Activated T-cell treated with anti-CD3 and anti-CD28 coated beads, Interleukin-2, amount 50 U/mL, for 24 hours (primary cell): ENCODE measurements at regions not wholly inside any gene's neighbourhood (a gene's known extent, or its start where the extent isn't known, plus 50 kb on each side); places are given as distances from the start of the nearest gene placed in this dataset.

ENCODE experiments used
- DNase-seq: peaks from one replicate; pipeline ENCODE4 v3.0.0-alpha.2; 2020
- H3K27ac Mint-ChIP-seq: 2 replicates; pipeline ENCODE4 v1.8.0; 2020; ENCODE audit warnings: mild to moderate bottlenecking, mixed read lengths
- H3K27me3 Mint-ChIP-seq: 2 replicates; pipeline ENCODE4 v1.8.0; 2020; ENCODE audit warnings: mixed read lengths
- H3K36me3 Mint-ChIP-seq: 2 replicates; pipeline ENCODE4 v1.8.0; 2020; ENCODE audit warnings: low read depth, mixed read lengths
- H3K4me1 Mint-ChIP-seq: 2 replicates; pipeline ENCODE4 v1.8.0; 2020; ENCODE audit warnings: low read depth, mixed read lengths
- H3K4me3 Mint-ChIP-seq: 2 replicates; pipeline ENCODE4 v1.8.0; 2020; ENCODE audit warnings: mild to moderate bottlenecking, moderate library complexity, mixed read lengths
- H3K9me3 Mint-ChIP-seq: 2 replicates; pipeline ENCODE4 v1.8.0; 2020; ENCODE audit warnings: mixed read lengths

GRCh38 chr10:29067161-29067560 is 221.7 kb upstream of the LYZL1 start:
- DNase-seq, result no peak
- Mint-ChIP-seq H3K27ac (no peak overlapping the region), H3K4me3 (no peak overlapping the region), H3K9me3 (no peaks in the 10 kb centered on the region), H3K27me3 (peaks cover 17% of the 10 kb centered on the region), H3K36me3 (no peaks in the 10 kb centered on the region), H3K4me1 (no peaks in the 10 kb centered on the region)

- no peak overlapping the region for H3K27ac Mint-ChIP-seq
- H3K9me3 Mint-ChIP-seq, result no peaks in the 10 kb centered on the region
- H3K4me3 Mint-ChIP-seq, result no peak overlapping the region
- H3K4me1 Mint-ChIP-seq, result no peaks in the 10 kb centered on the region
- peaks cover 17% of the 10 kb centered on the region for H3K27me3 Mint-ChIP-seq
- no peaks in the 10 kb centered on the region for H3K36me3 Mint-ChIP-seq
- no peak for DNase-seq
Measured at GRCh38 chr10:29067628-29068027, 221.2 kb upstream of the LYZL1 start.

GRCh38 chr10:29068302-29068701 is 220.6 kb upstream of the LYZL1 start:
- no peak for DNase-seq
- peaks cover 17% of the 10 kb centered on the region for H3K27me3 Mint-ChIP-seq
- H3K36me3 Mint-ChIP-seq, result no peaks in the 10 kb centered on the region
- H3K27ac Mint-ChIP-seq, result no peak overlapping the region
- no peak overlapping the region for H3K4me3 Mint-ChIP-seq
- H3K4me1 Mint-ChIP-seq, result no peaks in the 10 kb centered on the region
- H3K9me3 Mint-ChIP-seq, result no peaks in the 10 kb centered on the region

GRCh38 chr10:29068966-29069365 is 219.9 kb upstream of the LYZL1 start:
- Mint-ChIP-seq H3K4me1 (no peaks in the 10 kb centered on the region), H3K4me3 (no peak overlapping the region), H3K27ac (no peak overlapping the region), H3K27me3 (peaks cover 17% of the 10 kb centered on the region), H3K36me3 (no peaks in the 10 kb centered on the region), H3K9me3 (no peaks in the 10 kb centered on the region)
- no peak for DNase-seq

- Mint-ChIP-seq H3K36me3 (no peaks in the 10 kb centered on the region), H3K4me1 (no peaks in the 10 kb centered on the region), H3K27me3 (peaks cover 13% of the 10 kb centered on the region), H3K9me3 (no peaks in the 10 kb centered on the region), H3K27ac (no peak overlapping the region), H3K4me3 (no peak overlapping the region)
- no peak for DNase-seq
Measured at GRCh38 chr10:29069941-29070340, 218.9 kb upstream of the LYZL1 start.

- DNase-seq, result no peak
- no peaks in the 10 kb centered on the region for H3K36me3 Mint-ChIP-seq
- H3K9me3 Mint-ChIP-seq, result no peaks in the 10 kb centered on the region
- no peak overlapping the region for H3K4me3 Mint-ChIP-seq
- H3K27me3 Mint-ChIP-seq, result no peaks in the 10 kb centered on the region
- no peaks in the 10 kb centered on the region for H3K4me1 Mint-ChIP-seq
- H3K27ac Mint-ChIP-seq, result no peak overlapping the region
Measured at GRCh38 chr10:29078919-29079318, 210.0 kb upstream of the LYZL1 start.

GRCh38 chr10:29081231-29081630 is 207.6 kb upstream of the LYZL1 start:
- Mint-ChIP-seq H3K9me3 (no peaks in the 10 kb centered on the region), H3K27me3 (peaks cover 3% of the 10 kb centered on the region), H3K4me3 (no peak overlapping the region), H3K27ac (no peak overlapping the region), H3K36me3 (no peaks in the 10 kb centered on the region), H3K4me1 (no peaks in the 10 kb centered on the region)
- DNase-seq, result no peak

GRCh38 chr10:29081951-29082685 is 206.8 kb upstream of the LYZL1 start:
- Mint-ChIP-seq H3K27me3 (peaks cover 3% of the 10 kb centered on the region), H3K27ac (no peak overlapping the region), H3K4me3 (no peak overlapping the region), H3K4me1 (no peaks in the 10 kb centered on the region), H3K36me3 (no peaks in the 10 kb centered on the region), H3K9me3 (no peaks in the 10 kb centered on the region)
- DNase-seq, result no peak

GRCh38 chr10:29083096-29083495 is 205.8 kb upstream of the LYZL1 start:
- Mint-ChIP-seq H3K4me3 (no peak overlapping the region), H3K27me3 (peaks cover 3% of the 10 kb centered on the region), H3K4me1 (no peaks in the 10 kb centered on the region), H3K27ac (no peak overlapping the region), H3K9me3 (no peaks in the 10 kb centered on the region), H3K36me3 (no peaks in the 10 kb centered on the region)
- DNase-seq, result no peak

GRCh38 chr10:29084681-29085307 is 204.1 kb upstream of the LYZL1 start:
- peaks cover 3% of the 10 kb centered on the region for H3K27me3 Mint-ChIP-seq
- no peak for DNase-seq
- no peak overlapping the region for H3K4me3 Mint-ChIP-seq

GRCh38 chr10:29089091-29089490 is 199.8 kb upstream of the LYZL1 start:
- Mint-ChIP-seq H3K4me3 (no peak overlapping the region), H3K27me3 (peaks cover 3% of the 10 kb centered on the region), H3K36me3 (no peaks in the 10 kb centered on the region), H3K9me3 (no peaks in the 10 kb centered on the region), H3K27ac (no peak overlapping the region), H3K4me1 (no peaks in the 10 kb centered on the region)
- no peak for DNase-seq

More at GRCh38 chr10:29084681-29085307, 204.1 kb upstream of the LYZL1 start:
- no peaks in the 10 kb centered on the region for H3K9me3 Mint-ChIP-seq
- H3K36me3 Mint-ChIP-seq, result no peaks in the 10 kb centered on the region
- H3K27ac Mint-ChIP-seq, result no peak overlapping the region
- H3K4me1 Mint-ChIP-seq, result no peaks in the 10 kb centered on the region

GRCh38 chr10:29096303-29096824 is 192.5 kb upstream of the LYZL1 start:
- Mint-ChIP-seq H3K36me3 (no peaks in the 10 kb centered on the region), H3K9me3 (peaks cover 5% of the 10 kb centered on the region), H3K4me3 (no peak overlapping the region), H3K27ac (no peak overlapping the region), H3K4me1 (no peaks in the 10 kb centered on the region), H3K27me3 (peaks cover 8% of the 10 kb centered on the region)
- DNase-seq, result no peak

- no peak overlapping the region for H3K4me3 Mint-ChIP-seq
- H3K27me3 Mint-ChIP-seq, result peaks cover 21% of the 10 kb centered on the region
- no peaks in the 10 kb centered on the region for H3K36me3 Mint-ChIP-seq
- no peaks in the 10 kb centered on the region for H3K4me1 Mint-ChIP-seq
- no peak for DNase-seq
- peaks cover 5% of the 10 kb centered on the region for H3K9me3 Mint-ChIP-seq
- H3K27ac Mint-ChIP-seq, result no peak overlapping the region
Measured at GRCh38 chr10:29098423-29098822, 190.4 kb upstream of the LYZL1 start.

GRCh38 chr10:29099001-29099400 is 189.9 kb upstream of the LYZL1 start:
- peaks cover 21% of the 10 kb centered on the region for H3K27me3 Mint-ChIP-seq
- H3K36me3 Mint-ChIP-seq, result no peaks in the 10 kb centered on the region
- H3K9me3 Mint-ChIP-seq, result peaks cover 5% of the 10 kb centered on the region
- no peak for DNase-seq
- no peak overlapping the region for H3K4me3 Mint-ChIP-seq
- H3K4me1 Mint-ChIP-seq, result no peaks in the 10 kb centered on the region
- no peak overlapping the region for H3K27ac Mint-ChIP-seq

GRCh38 chr10:29099415-29099814 is 189.5 kb upstream of the LYZL1 start:
- DNase-seq, result no peak
- H3K9me3 Mint-ChIP-seq, result peaks cover 5% of the 10 kb centered on the region

More at GRCh38 chr10:29099415-29099814, 189.5 kb upstream of the LYZL1 start:
- no peaks in the 10 kb centered on the region for H3K36me3 Mint-ChIP-seq
- no peaks in the 10 kb centered on the region for H3K4me1 Mint-ChIP-seq
- no peak overlapping the region for H3K4me3 Mint-ChIP-seq
- H3K27me3 Mint-ChIP-seq, result peaks cover 21% of the 10 kb centered on the region
- no peak overlapping the region for H3K27ac Mint-ChIP-seq
